Esophagus squamous epithelium (tissue), 5 donors: ENCODE measurements at regions not wholly inside any gene's neighbourhood (a gene's known extent, or its start where the extent isn't known, plus 50 kb on each side); places are given as distances from the start of the nearest gene placed in this dataset.
"Not testable (repeated sequence)": the region's sequence is repeated elsewhere in the genome, so short reads cannot be mapped to it uniquely, and the experiment has no call there.

ENCODE experiments used
- DNase-seq: peaks from one replicate; lab custom pipeline; 2025; lab: John Stamatoyannopoulos, UW
- H3K27ac ChIP-seq, 4 donors: fragments of 200-600 bp; sonication (generic); one replicate each; pipeline ENCODE4 v1.5.1; 2016 to 2019; ENCODE audit warnings: mild to moderate bottlenecking in 1 of 4
- H3K27me3 ChIP-seq, 4 donors: fragments of 200-600 bp; sonication (generic); 1 replicate in 3 of 4; 2 replicates in 1 of 4; pipeline versions ENCODE4 v1.5.1 to v1.6.0; 2017 to 2021; ENCODE audit warnings: antibody characterized with exemption in 1 of 4
- H3K36me3 ChIP-seq, 3 donors: fragments of 200-600 bp; sonication (generic); one replicate each; pipeline ENCODE4 v1.5.1; 2016 to 2019
- H3K4me1 ChIP-seq, 3 donors: fragments of 200-600 bp; sonication (generic); one replicate each; pipeline ENCODE4 v1.5.1; 2017 to 2019
- H3K4me3 ChIP-seq, 4 donors: fragments of 200-600 bp; sonication (generic); 1 replicate in 3 of 4; 2 replicates in 1 of 4; pipeline ENCODE4 v1.5.1; 2016 to 2019; ENCODE audit warnings: mild to moderate bottlenecking in 2 of 4, moderate library complexity in 1 of 4
- H3K9me3 ChIP-seq, 3 donors: fragments of 200-600 bp; sonication (generic); one replicate each; pipeline ENCODE4 v1.5.1; 2016 to 2019
- POLR2A ChIP-seq, 4 donors: fragments of 450-650 bp; IDR thresholded peaks; one replicate each; pipeline ENCODE4 v1.6.1; 2017; ENCODE audit warnings: antibody characterized with exemption in 4 of 4, mild to moderate bottlenecking in 4 of 4, moderate library complexity in 3 of 4
- WGBS, 2 donors: methylation state at CpG; one replicate each; pipeline ENCODE4 v1.1.5; 2018; 5-methylcytosine and 5-hydroxymethylcytosine counted together
- intact Hi-C: fragments of 100-400 bp; cut with DNase I; formaldehyde crosslinking; loops from one replicate; pipeline ENCODE4 v1.15.0; 2022
- TF ChIP-seq, protein P1 (sequence below), 6 experiments: fragments of 450-650 bp in 4 of 6; fragments of 200-600 bp in 2 of 6; sonication (generic) in 2 of 6; IDR thresholded peaks; one replicate each; pipeline ENCODE4 v1.5.1; 2016 to 2019; ENCODE audit warnings: antibody characterized with exemption in 6 of 6, mild to moderate bottlenecking in 4 of 6, moderate library complexity in 4 of 6
- donor health status: DM: yes; HTN: yes; CAD: no.

DNA sequence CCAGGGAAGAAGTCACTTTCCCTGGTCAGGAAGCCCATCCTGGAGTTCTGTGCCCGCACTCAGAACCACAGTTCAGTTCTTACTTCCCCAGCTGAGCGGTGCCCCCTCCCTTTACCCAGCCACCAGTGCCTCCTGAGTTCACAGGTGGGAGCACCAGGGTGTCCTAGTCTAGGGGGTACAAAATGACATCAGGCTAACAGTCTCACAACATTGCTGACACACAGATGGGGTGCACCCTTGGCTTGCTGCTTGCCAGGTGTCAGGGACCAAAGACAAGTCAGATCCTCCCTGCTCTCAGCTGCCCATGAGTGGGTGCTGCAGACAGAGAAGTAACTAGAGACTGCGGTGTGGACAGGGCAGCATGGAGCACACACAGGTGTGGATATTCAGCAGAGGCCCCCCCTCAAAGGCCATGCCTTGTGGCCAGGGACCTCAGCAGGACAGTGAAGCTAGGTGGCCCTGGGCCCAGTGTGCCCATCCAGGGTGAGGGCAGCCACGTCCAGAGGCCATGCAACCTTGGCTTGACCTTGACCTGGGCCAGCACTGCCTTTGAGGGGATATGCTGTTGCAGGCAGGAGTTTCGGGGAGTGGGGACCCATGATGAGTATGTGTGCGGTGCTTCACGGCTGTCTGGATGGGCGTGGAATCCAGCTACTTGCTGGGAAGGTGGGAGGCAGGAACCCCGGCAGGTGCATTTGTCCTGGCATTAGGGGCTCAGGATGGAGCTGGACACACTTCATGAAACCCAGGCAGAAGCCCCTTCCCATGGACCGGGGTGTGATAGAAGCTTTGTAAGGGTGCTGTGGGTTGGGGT lies 110.4 kb upstream of the FRMD1 start:
- WGBS, 2 donors: 91 to 93% methylated on average over 6 to 7 of the region's 10 CpGs
- no peak for DNase-seq
- Histone ChIP-seq H3K36me3 (no peaks in the 10 kb centered on the region), H3K27ac (no peak overlapping the region), H3K27me3 (peaks cover 0 to 41% (median 0%) of the 10 kb centered on the region in 4 donors), H3K4me1 (no peaks in the 10 kb centered on the region), H3K4me3 (no peak overlapping the region), H3K9me3 (no peaks in the 10 kb centered on the region)
- no peak for TF ChIP-seq POLR2A (IDR thresholded peaks at IDR 0.05)
- TF ChIP-seq, protein P1, sequence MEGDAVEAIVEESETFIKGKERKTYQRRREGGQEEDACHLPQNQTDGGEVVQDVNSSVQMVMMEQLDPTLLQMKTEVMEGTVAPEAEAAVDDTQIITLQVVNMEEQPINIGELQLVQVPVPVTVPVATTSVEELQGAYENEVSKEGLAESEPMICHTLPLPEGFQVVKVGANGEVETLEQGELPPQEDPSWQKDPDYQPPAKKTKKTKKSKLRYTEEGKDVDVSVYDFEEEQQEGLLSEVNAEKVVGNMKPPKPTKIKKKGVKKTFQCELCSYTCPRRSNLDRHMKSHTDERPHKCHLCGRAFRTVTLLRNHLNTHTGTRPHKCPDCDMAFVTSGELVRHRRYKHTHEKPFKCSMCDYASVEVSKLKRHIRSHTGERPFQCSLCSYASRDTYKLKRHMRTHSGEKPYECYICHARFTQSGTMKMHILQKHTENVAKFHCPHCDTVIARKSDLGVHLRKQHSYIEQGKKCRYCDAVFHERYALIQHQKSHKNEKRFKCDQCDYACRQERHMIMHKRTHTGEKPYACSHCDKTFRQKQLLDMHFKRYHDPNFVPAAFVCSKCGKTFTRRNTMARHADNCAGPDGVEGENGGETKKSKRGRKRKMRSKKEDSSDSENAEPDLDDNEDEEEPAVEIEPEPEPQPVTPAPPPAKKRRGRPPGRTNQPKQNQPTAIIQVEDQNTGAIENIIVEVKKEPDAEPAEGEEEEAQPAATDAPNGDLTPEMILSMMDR (IDR thresholded peaks at IDR 0.05): no peak
- intact Hi-C loops: no loop called here

DNA sequence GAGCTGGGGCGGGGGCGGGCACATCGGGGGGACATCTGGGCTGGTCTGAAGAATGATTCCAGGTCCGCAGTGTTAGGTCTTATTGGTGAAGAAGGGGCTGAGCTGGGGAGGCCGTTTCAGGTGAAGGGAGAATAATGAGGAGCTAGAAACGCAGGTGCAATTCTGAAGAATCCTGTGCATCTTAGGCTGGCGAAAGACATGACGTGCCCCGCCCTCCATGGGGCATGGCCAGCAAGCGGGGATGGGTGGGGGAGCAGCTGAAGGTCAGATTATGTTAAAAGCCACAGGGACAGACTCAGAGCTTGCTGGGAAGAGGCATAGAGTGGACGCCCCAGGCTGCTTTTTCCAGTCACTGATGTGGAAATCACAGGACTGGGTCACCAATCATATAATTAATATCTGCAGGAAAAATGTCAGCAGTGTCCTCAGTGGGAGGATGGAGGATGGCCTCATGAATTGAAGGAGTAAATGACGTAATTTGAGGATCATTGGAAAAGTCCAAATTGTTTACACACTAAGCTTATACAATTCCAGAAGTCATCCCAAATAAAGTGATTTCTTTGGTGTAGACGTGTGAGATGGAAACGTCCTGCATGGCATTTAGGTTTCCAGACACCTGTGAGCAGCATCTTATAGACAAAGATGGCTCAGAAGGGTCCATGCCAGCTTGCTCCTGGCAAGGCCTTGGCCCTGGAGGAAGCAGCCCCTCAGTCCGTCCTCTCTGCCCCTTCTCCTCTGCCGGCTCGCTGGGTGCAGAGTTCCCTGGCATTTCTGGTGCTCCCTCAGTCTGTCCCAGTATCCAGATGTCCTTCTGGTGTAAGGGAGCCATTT lies 109.6 kb upstream of the FRMD1 start:
- intact Hi-C loops: no loop called here
- no peak overlapping the region for H3K4me3 ChIP-seq
- no peaks in the 10 kb centered on the region for H3K36me3 ChIP-seq
- no peak for TF ChIP-seq POLR2A (IDR thresholded peaks at IDR 0.05)
- TF ChIP-seq, protein P1 (IDR thresholded peaks at IDR 0.05): no peak
- 71 to 83% methylated on average over 13 to 14 of the region's 17 CpGs for WGBS, 2 donors
- no peaks in the 10 kb centered on the region for H3K4me1 ChIP-seq
- H3K27me3 ChIP-seq: peaks cover 0 to 34% (median 0%) of the 10 kb centered on the region in 4 donors
- no peaks in the 10 kb centered on the region for H3K9me3 ChIP-seq
- H3K27ac ChIP-seq: no peak overlapping the region
- no peak for DNase-seq

DNA sequence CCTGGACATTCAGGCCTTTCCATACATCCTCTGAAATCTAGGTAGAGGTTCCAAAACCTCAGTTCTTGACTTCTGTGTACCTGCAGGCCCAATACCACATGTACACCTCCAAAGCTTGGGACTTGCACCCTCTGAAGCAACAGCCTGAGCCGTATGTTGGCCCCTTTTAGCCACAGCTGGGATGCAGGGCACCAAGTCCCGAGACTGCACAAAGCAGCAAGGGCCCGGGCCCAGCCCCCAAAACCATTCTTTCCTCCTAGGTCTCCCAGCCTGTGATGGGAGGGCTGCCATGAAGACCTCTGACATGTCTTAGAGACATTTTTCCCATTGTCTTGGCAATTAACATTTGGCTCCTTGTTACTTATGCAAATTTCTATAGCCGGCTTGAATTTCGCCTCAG lies 107.4 kb upstream of the FRMD1 start:
- intact Hi-C loops: no loop called here
- WGBS, 2 donors: 88 to 91% methylated on average over 4 to 5 of the region's 5 CpGs
- Histone ChIP-seq H3K36me3 (no peaks in the 10 kb centered on the region), H3K4me3 (no peak overlapping the region), H3K9me3 (no peaks in the 10 kb centered on the region), H3K27ac (no peak overlapping the region), H3K27me3 (peaks cover 0 to 13% (median 0%) of the 10 kb centered on the region in 4 donors), H3K4me1 (peaks cover 0 to 4% (median 0%) of the 10 kb centered on the region in 3 donors)
- no peak for DNase-seq
- TF ChIP-seq, protein P1 (IDR thresholded peaks at IDR 0.05): no peak
- TF ChIP-seq POLR2A (IDR thresholded peaks at IDR 0.05): no peak

DNA sequence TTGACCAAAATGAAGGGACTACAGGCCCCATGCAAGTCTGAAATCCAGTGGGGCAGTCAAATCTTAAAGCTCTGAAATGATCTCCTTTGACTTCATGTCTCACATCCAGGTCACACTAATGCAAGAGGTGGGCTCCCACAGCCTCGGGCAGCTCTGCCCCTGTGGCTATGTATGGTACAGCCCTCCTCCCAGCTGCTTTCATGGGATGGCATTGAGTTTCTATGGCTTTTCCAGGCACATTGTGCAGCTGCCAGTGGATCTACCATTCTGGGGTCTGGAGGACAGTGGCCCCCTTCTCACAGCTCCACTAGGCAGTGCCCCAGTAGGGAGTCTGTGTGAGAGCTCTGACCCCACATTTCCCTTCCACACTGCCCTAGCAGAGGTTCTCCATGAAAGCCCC lies 107.0 kb upstream of the FRMD1 start:
- not testable (repeated sequence) for H3K27ac ChIP-seq

DNA sequence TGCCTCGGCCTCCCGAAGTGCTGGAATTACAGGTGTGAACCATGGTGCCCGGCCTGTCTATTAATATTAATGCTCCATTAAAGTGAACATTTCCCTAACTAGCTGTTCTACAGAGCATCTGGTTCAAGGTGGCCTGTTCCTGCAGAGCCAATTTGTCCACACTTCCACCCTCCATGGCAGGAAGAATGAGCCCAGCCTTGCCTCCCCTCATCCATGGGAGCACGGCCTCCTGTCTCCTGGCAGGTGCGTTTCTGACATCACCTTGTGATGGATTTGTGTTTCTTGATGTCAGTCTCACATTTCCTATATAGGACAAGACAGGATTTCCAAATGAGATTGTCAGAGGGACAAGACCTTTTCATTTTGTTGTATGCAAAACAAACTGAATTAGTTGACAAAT lies 105.7 kb upstream of the FRMD1 start:
- no peak for DNase-seq
- no peak overlapping the region for H3K27ac ChIP-seq
- intact Hi-C loops: no loop called here
- TF ChIP-seq, protein P1 (IDR thresholded peaks at IDR 0.05): no peak
- no peak for TF ChIP-seq POLR2A (IDR thresholded peaks at IDR 0.05)
- no peaks in the 10 kb centered on the region for H3K9me3 ChIP-seq
- H3K4me1 ChIP-seq: peaks cover 0 to 4% (median 0%) of the 10 kb centered on the region in 3 donors
- WGBS, 2 donors: 87 to 100% methylated on average over 2 to 4 of the region's 5 CpGs
- H3K27me3 ChIP-seq: peaks cover 0 to under 1% (median 0%) of the 10 kb centered on the region in 4 donors
- H3K4me3 ChIP-seq: no peak overlapping the region
- no peaks in the 10 kb centered on the region for H3K36me3 ChIP-seq

More for the DNA sequence above, 107.0 kb upstream of the FRMD1 start:
- H3K4me1 ChIP-seq, H3K9me3 ChIP-seq, H3K4me3 ChIP-seq, DNase-seq, intact Hi-C loops, H3K36me3 ChIP-seq: not testable (repeated sequence)
- H3K27me3 ChIP-seq: peaks cover 0 to 10% (median 0%) of the 10 kb centered on the region in 4 donors
- WGBS, 2 donors: 67 to 71% methylated on average over 1 of the region's 1 CpG
